ENCODE measurements at regions not wholly inside any gene's neighbourhood (a gene's known extent, or its start where the extent isn't known, plus 50 kb on each side); places are given as distances from the start of the nearest gene placed in this dataset.

GRCh38 chr9:13397661-13398060 is 118.2 kb upstream of the MPDZ start:
- TF ChIP-seq CTCF (conservative IDR thresholded peaks at IDR 0.05), result no peak
- H3K27ac ChIP-seq, result peak overlapping the region; percentile 13; the same call in 1 of the 2 replicates

- TF ChIP-seq CTCF (conservative IDR thresholded peaks at IDR 0.05), result no peak
- peak overlapping the region; percentile 13; the same call in 1 of the 2 replicates for H3K27ac ChIP-seq
Measured at GRCh38 chr9:13397220-13397619, 117.7 kb upstream of the MPDZ start.

- no peak for TF ChIP-seq CTCF (conservative IDR thresholded peaks at IDR 0.05)
- no peak overlapping the region for H3K27ac ChIP-seq
Measured at GRCh38 chr9:13396418-13396817, 116.9 kb upstream of the MPDZ start.

- TF ChIP-seq CTCF (conservative IDR thresholded peaks at IDR 0.05), result no peak
- H3K27ac ChIP-seq, result no peak overlapping the region
Measured at GRCh38 chr9:13395156-13395555, 115.7 kb upstream of the MPDZ start.

GRCh38 chr9:13388157-13388556 is 108.7 kb upstream of the MPDZ start:
- no peak for TF ChIP-seq CTCF (conservative IDR thresholded peaks at IDR 0.05)
- H3K27ac ChIP-seq, result no peak overlapping the region

- no peak overlapping the region for H3K27ac ChIP-seq
- no peak for TF ChIP-seq CTCF (conservative IDR thresholded peaks at IDR 0.05)
Measured at GRCh38 chr9:13387734-13388067, 108.2 kb upstream of the MPDZ start.

GRCh38 chr9:13386935-13387733 is 107.6 kb upstream of the MPDZ start:
- no peak overlapping the region for H3K27ac ChIP-seq
- no peak for TF ChIP-seq CTCF (conservative IDR thresholded peaks at IDR 0.05)
